Trophoblast cell (in vitro differentiated cells and primary cell): ENCODE measurements at regions not wholly inside any gene's neighbourhood (a gene's known extent, or its start where the extent isn't known, plus 50 kb on each side); places are given as distances from the start of the nearest gene placed in this dataset.

Experiments used
- DNase-seq, 2 donors: peaks; one replicate each; pipeline ENCODE4 v3.0.0-alpha.2; 2016
- H2AFZ ChIP-seq: 2 replicates; pipeline ENCODE4 v1.6.1; 2013; ENCODE audit warnings: low read length, moderate library complexity, mild to moderate bottlenecking; ENCODE audit not compliant: insufficient read depth, poor library complexity
- H2AK5ac ChIP-seq: 2 replicates; pipeline ENCODE4 v1.6.1; 2013; ENCODE audit warnings: mild to moderate bottlenecking, low read length
- H2BK120ac ChIP-seq: 2 replicates; pipeline ENCODE4 v1.6.1; 2013; ENCODE audit warnings: low read length, mild to moderate bottlenecking, moderate library complexity; ENCODE audit not compliant: insufficient read depth, poor library complexity
- H2BK12ac ChIP-seq: 2 replicates; pipeline ENCODE4 v1.6.1; 2013; ENCODE audit warnings: mild to moderate bottlenecking, low read length, moderate library complexity
- H2BK5ac ChIP-seq: 2 replicates; pipeline ENCODE4 v1.6.1; 2013; ENCODE audit warnings: low read length, low read depth, moderate library complexity, mild to moderate bottlenecking; ENCODE audit not compliant: poor library complexity
- H3K14ac ChIP-seq: 2 replicates; pipeline ENCODE4 v1.6.1; 2013; ENCODE audit warnings: mild to moderate bottlenecking, low read length
- H3K18ac ChIP-seq: 2 replicates; pipeline ENCODE4 v1.6.1; 2013; ENCODE audit warnings: mild to moderate bottlenecking, low read length
- H3K23ac ChIP-seq: 2 replicates; pipeline ENCODE4 v1.6.1; 2013; ENCODE audit warnings: low read length
- H3K27ac ChIP-seq: 2 replicates; pipeline ENCODE4 v1.5.1; 2013; ENCODE audit warnings: low read depth, mild to moderate bottlenecking, inconsistent platforms, low read length, moderate library complexity
- H3K27me3 ChIP-seq: 2 replicates; pipeline ENCODE4 v1.6.1; 2013; ENCODE audit warnings: inconsistent platforms, mild to moderate bottlenecking, low read length, moderate library complexity; ENCODE audit not compliant: insufficient read depth
- H3K36me3 ChIP-seq, 2 experiments: 1 replicate in 1 of 2; 2 replicates in 1 of 2; pipeline ENCODE4 v1.6.1; 2013; ENCODE audit warnings: low read length in 2 of 2, mild to moderate bottlenecking in 2 of 2, moderate library complexity in 1 of 2; ENCODE audit not compliant: insufficient read depth in 2 of 2, control insufficient read depth in 1 of 2
- H3K4ac ChIP-seq: 2 replicates; pipeline ENCODE4 v1.6.1; 2013; ENCODE audit warnings: low read depth, mild to moderate bottlenecking, low read length, moderate library complexity
- H3K4me1 ChIP-seq, 2 experiments: 1 replicate in 1 of 2; 2 replicates in 1 of 2; pipeline ENCODE4 v1.6.1; 2013; ENCODE audit warnings: low read length in 2 of 2, mild to moderate bottlenecking in 2 of 2, moderate library complexity in 1 of 2; ENCODE audit not compliant: insufficient read depth in 2 of 2, control insufficient read depth in 1 of 2
- H3K4me2 ChIP-seq: 2 replicates; pipeline ENCODE4 v1.6.1; 2013; ENCODE audit warnings: inconsistent platforms, mild to moderate bottlenecking, low read length, moderate library complexity
- H3K4me3 ChIP-seq: 2 replicates; pipeline ENCODE4 v1.5.1; 2013; ENCODE audit warnings: mild to moderate bottlenecking, low read depth, low read length, inconsistent platforms
- H3K79me1 ChIP-seq: one replicate; pipeline ENCODE4 v1.6.1; 2013; ENCODE audit warnings: low read length
- H3K79me2 ChIP-seq: 2 replicates; pipeline ENCODE4 v1.6.1; 2013; ENCODE audit warnings: low read length, mild to moderate bottlenecking; ENCODE audit not compliant: control insufficient read depth, insufficient read depth, poor library complexity
- H3K9ac ChIP-seq: 2 replicates; pipeline ENCODE4 v1.6.1; 2013; ENCODE audit warnings: mild to moderate bottlenecking, low read length
- H3K9me3 ChIP-seq: 2 replicates; pipeline ENCODE4 v1.6.1; 2013; ENCODE audit warnings: low read depth, mild to moderate bottlenecking, control low read depth, inconsistent platforms, low read length; ENCODE audit not compliant: insufficient read depth
- H4K12ac ChIP-seq: 2 replicates; pipeline ENCODE4 v1.6.1; 2013; ENCODE audit warnings: low read depth, mild to moderate bottlenecking, low read length, moderate library complexity
- H4K8ac ChIP-seq: 2 replicates; pipeline ENCODE4 v1.6.1; 2013; ENCODE audit warnings: low read depth, mild to moderate bottlenecking, low read length, moderate library complexity
- H4K91ac ChIP-seq: one replicate; pipeline ENCODE4 v1.6.1; 2013; ENCODE audit warnings: low read depth, mild to moderate bottlenecking, low read length, moderate library complexity
- WGBS: extraction: QIAGEN DNeasy Blood & Tissue Kit; methylation state at CpG from one replicate; pipeline ENCODE4 v1.1.7; 2013; ENCODE audit warnings: missing lambda C conversion rate; ENCODE audit not compliant: insufficient read length, insufficient coverage; ENCODE audit errors: extremely low coverage; 5-methylcytosine and 5-hydroxymethylcytosine counted together

GRCh38 chr18:37721544-37722522 lies 156.2 kb upstream of the CELF4 start:
- H2BK5ac ChIP-seq, result no peak overlapping the region
- no peak overlapping the region for H3K9ac ChIP-seq
- no peak overlapping the region for H3K14ac ChIP-seq
- no peak overlapping the region for H3K18ac ChIP-seq
- H3K4me3 ChIP-seq, result no peak overlapping the region
- no peak overlapping the region for H3K27ac ChIP-seq
- H3K4me1 ChIP-seq, result no peaks in the 10 kb centered on the region
- no peaks in the 10 kb centered on the region for H3K27me3 ChIP-seq
- no peaks in the 10 kb centered on the region for H3K36me3 ChIP-seq
- DNase-seq, result no peak
- no peak overlapping the region for H2BK12ac ChIP-seq
- H3K79me2 ChIP-seq, result no peaks in the 10 kb centered on the region
- no peak overlapping the region for H2BK120ac ChIP-seq
- no peaks in the 10 kb centered on the region for H3K9me3 ChIP-seq
- H3K4ac ChIP-seq, result no peak overlapping the region
- H4K8ac ChIP-seq, result no peak overlapping the region
- H3K23ac ChIP-seq, result no peak overlapping the region
- H4K91ac ChIP-seq, result no peak overlapping the region
- no peak overlapping the region for H2AK5ac ChIP-seq
- H3K79me1 ChIP-seq, result no peaks in the 10 kb centered on the region
- no CpG with 5 or more reads among the region's 11 CpGs for WGBS
- H3K4me2 ChIP-seq, result no peak overlapping the region
- no peak overlapping the region for H2AFZ ChIP-seq
- H4K12ac ChIP-seq, result no peak overlapping the region

- WGBS, result no CpG with 5 or more reads among the region's 4 CpGs
- Histone ChIP-seq H4K12ac (no peak overlapping the region), H4K8ac (no peak overlapping the region), H3K27me3 (no peaks in the 10 kb centered on the region), H4K91ac (no peak overlapping the region), H3K14ac (no peak overlapping the region), H3K36me3 (no peaks in the 10 kb centered on the region), H3K79me2 (no peaks in the 10 kb centered on the region), H2BK120ac (no peak overlapping the region), H3K4me1 (no peaks in the 10 kb centered on the region), H3K4me2 (no peak overlapping the region), H2BK5ac (no peak overlapping the region), H2AFZ (no peak overlapping the region), H3K9ac (no peak overlapping the region), H3K9me3 (no peaks in the 10 kb centered on the region), H3K4me3 (no peak overlapping the region), H2BK12ac (no peak overlapping the region), H3K27ac (no peak overlapping the region), H2AK5ac (no peak overlapping the region), H3K4ac (no peak overlapping the region), H3K18ac (no peak overlapping the region), H3K23ac (no peak overlapping the region), H3K79me1 (no peaks in the 10 kb centered on the region)
- no peak for DNase-seq
Measured at GRCh38 chr18:37720663-37721062, 155.1 kb upstream of the CELF4 start.

GRCh38 chr18:37717656-37718055 lies 152.1 kb upstream of the CELF4 start:
- Histone ChIP-seq H3K14ac (no peak overlapping the region), H3K4ac (no peak overlapping the region), H3K18ac (no peak overlapping the region), H4K8ac (no peak overlapping the region), H2BK5ac (no peak overlapping the region), H3K27me3 (no peaks in the 10 kb centered on the region), H3K27ac (no peak overlapping the region), H3K36me3 (no peaks in the 10 kb centered on the region), H3K4me1 (no peaks in the 10 kb centered on the region), H2AK5ac (no peak overlapping the region), H3K9ac (peak overlapping the region; percentile 12), H2BK12ac (no peak overlapping the region), H3K79me1 (no peaks in the 10 kb centered on the region), H3K79me2 (no peaks in the 10 kb centered on the region), H3K23ac (no peak overlapping the region), H4K12ac (no peak overlapping the region), H3K4me2 (no peak overlapping the region), H3K9me3 (no peaks in the 10 kb centered on the region), H3K4me3 (no peak overlapping the region), H2AFZ (no peak overlapping the region), H2BK120ac (no peak overlapping the region), H4K91ac (no peak overlapping the region)
- no peak for DNase-seq
- no CpG with 5 or more reads among the region's 2 CpGs for WGBS

- H2AK5ac ChIP-seq, result no peak overlapping the region
- H3K4me3 ChIP-seq, result no peak overlapping the region
- H3K9ac ChIP-seq, result no peak overlapping the region
- no peak overlapping the region for H3K4ac ChIP-seq
- no peak overlapping the region for H3K23ac ChIP-seq
- H2BK5ac ChIP-seq, result no peak overlapping the region
- WGBS, result no CpG with 5 or more reads among the region's 2 CpGs
- H3K9me3 ChIP-seq, result no peaks in the 10 kb centered on the region
- no peak overlapping the region for H3K14ac ChIP-seq
- DNase-seq, result no peak
- no peak overlapping the region for H3K4me2 ChIP-seq
- H2AFZ ChIP-seq, result no peak overlapping the region
- H3K4me1 ChIP-seq, result no peaks in the 10 kb centered on the region
- no peak overlapping the region for H2BK12ac ChIP-seq
- no peak overlapping the region for H4K8ac ChIP-seq
- no peaks in the 10 kb centered on the region for H3K36me3 ChIP-seq
- H3K79me1 ChIP-seq, result no peaks in the 10 kb centered on the region
- H4K91ac ChIP-seq, result no peak overlapping the region
- H4K12ac ChIP-seq, result no peak overlapping the region
- no peak overlapping the region for H3K18ac ChIP-seq
- H3K79me2 ChIP-seq, result no peaks in the 10 kb centered on the region
- no peaks in the 10 kb centered on the region for H3K27me3 ChIP-seq
- H2BK120ac ChIP-seq, result no peak overlapping the region
- H3K27ac ChIP-seq, result no peak overlapping the region
Measured at GRCh38 chr18:37717098-37717497, 151.5 kb upstream of the CELF4 start.
